HCT116 (cell line): ENCODE measurements at regions not wholly inside any gene's neighbourhood (a gene's known extent, or its start where the extent isn't known, plus 50 kb on each side); places are given as distances from the start of the nearest gene placed in this dataset.

Experiments
- ATAC-seq: fragments of 200-7000 bp; cut with Tn5 transposase; 2 replicates; pipeline ENCODE4 v1.9.1; 2020; ENCODE audit warnings: mild to moderate bottlenecking, moderate library complexity
- BruUV-seq: library from RNA; stranded (reverse); fragments of 400-500 nt; replicated peaks from 2 replicates; lab custom pipeline; 2021; lab: Mats Ljungman, UMichigan
- CTCF ChIA-PET: fragments of 300-600 bp; sonication (Branson Sonifier 250); formaldehyde crosslinking; loops from one replicate; lab custom pipeline; 2021; ENCODE audit warnings: antibody characterized with exemption; lab: Charles Lee
- POLR2A ChIA-PET: fragments of 300-600, 350-600 bp; sonication (Branson Sonifier 250); formaldehyde crosslinking; loops from one replicate; lab custom pipeline; 2021; ENCODE audit warnings: antibody characterized with exemption; lab: Charles Lee
- RAD21 ChIA-PET, 2 experiments: fragments of 300-600 bp; sonication (Branson Sonifier 250); formaldehyde crosslinking; loops; one replicate each; lab custom pipeline; 2023; ENCODE audit warnings: low total read pairs in 2 of 2; ENCODE audit not compliant: uncharacterized antibody in 2 of 2, unreplicated experiment in 2 of 2, low non-redundant PET in 1 of 2; lab: Charles Lee
- DNase-seq: peaks from one replicate; pipeline ENCODE4 v3.0.0-alpha.2; 2010; ENCODE audit warnings: low read depth, low spot score
- H2AFZ ChIP-seq: fragments of 200-600 bp; shearing (Covaris generic), sonication (generic); 2 replicates; pipeline ENCODE4 v1.6.1; 2017; ENCODE audit warnings: low read depth, mixed run types, mixed read lengths, antibody characterized with exemption, low read length; ENCODE audit not compliant: poor library complexity, severe bottlenecking
- H3K27ac ChIP-seq: 2 replicates; pipeline ENCODE4 v1.5.1; 2012; ENCODE audit warnings: low read depth, low read length
- H3K27me3 ChIP-seq: fragments of 200-600 bp; sonication (generic); 2 replicates; pipeline ENCODE4 v1.6.1; 2016; ENCODE audit warnings: mixed run types, low read length, mixed read lengths; ENCODE audit not compliant: insufficient read depth
- H3K36me3 ChIP-seq, 2 experiments: fragments of 200-500 bp in 1 of 2; fragments of 200-600 bp in 1 of 2; sonication (Bioruptor generic) in 1 of 2; sonication (generic) in 1 of 2; 2 replicates each; pipeline versions ENCODE4 v1.5.1 to v1.6.1; 2014 to 2016; ENCODE audit warnings: low read length in 2 of 2, inconsistent platforms in 1 of 2, mixed read lengths in 1 of 2, mixed run types in 1 of 2; ENCODE audit not compliant: insufficient read depth in 2 of 2, control insufficient read depth in 1 of 2
- H3K4me1 ChIP-seq, 2 experiments: fragments of 200-600 bp in 1 of 2; sonication (generic) in 1 of 2; 2 replicates each; pipeline versions ENCODE4 v1.5.1 to v1.6.1; 2012 to 2017; ENCODE audit warnings: low read length in 2 of 2, inconsistent platforms in 1 of 2, mild to moderate bottlenecking in 1 of 2, mixed read lengths in 1 of 2, mixed run types in 1 of 2, moderate library complexity in 1 of 2; ENCODE audit not compliant: insufficient read depth in 2 of 2, control insufficient read depth in 1 of 2
- H3K4me2 ChIP-seq: fragments of 200-600 bp; sonication (generic); 2 replicates; pipeline ENCODE4 v1.6.1; 2017; ENCODE audit warnings: mixed run types, low read length, mixed read lengths
- H3K4me3 ChIP-seq, 2 experiments: fragments of 200-600 bp in 1 of 2; sonication (generic) in 1 of 2; replicated peaks in 1 of 2; 2 replicates each; pipeline ENCODE4 v1.5.1; 2011 to 2016; ENCODE audit warnings: low read length in 2 of 2, control low read depth in 1 of 2, low read depth in 1 of 2, mild to moderate bottlenecking in 1 of 2, mixed read lengths in 1 of 2, mixed run types in 1 of 2
- H3K79me2 ChIP-seq: fragments of 200-600 bp; sonication (generic); 2 replicates; pipeline ENCODE4 v1.6.1; 2017; ENCODE audit warnings: mild to moderate bottlenecking, mixed run types, low read length, moderate library complexity, mixed read lengths; ENCODE audit not compliant: insufficient read depth
- H3K9ac ChIP-seq: fragments of 200-600 bp; sonication (generic); 2 replicates; pipeline ENCODE4 v1.6.1; 2016; ENCODE audit warnings: low read length, mixed read lengths
- H3K9me2 ChIP-seq: fragments of 200-600 bp; sonication (generic), shearing (Covaris generic); 2 replicates; pipeline ENCODE4 v1.6.1; 2017; ENCODE audit warnings: mixed run types, mild to moderate bottlenecking, moderate library complexity; ENCODE audit not compliant: insufficient read depth
- H3K9me3 ChIP-seq, 2 experiments: fragments of 200-500 bp in 1 of 2; fragments of 200-600 bp in 1 of 2; sonication (Bioruptor generic) in 1 of 2; sonication (generic) in 1 of 2; 2 replicates each; pipeline ENCODE4 v1.6.1; 2014 to 2017; ENCODE audit warnings: low read length in 2 of 2, mixed read lengths in 2 of 2, inconsistent platforms in 1 of 2, low read depth in 1 of 2, mild to moderate bottlenecking in 1 of 2, mixed run types in 1 of 2, moderate library complexity in 1 of 2; ENCODE audit not compliant: control insufficient read depth in 1 of 2, insufficient read depth in 1 of 2
- H4K20me1 ChIP-seq: fragments of 200-600 bp; sonication (generic), shearing (Covaris generic); 2 replicates; pipeline ENCODE4 v1.6.1; 2017; ENCODE audit warnings: mixed run types, mild to moderate bottlenecking, moderate library complexity; ENCODE audit not compliant: insufficient read depth
- ATF3 ChIP-seq: IDR thresholded peaks from 2 replicates; pipeline ENCODE4 v1.6.1; 2012
- CBX3 ChIP-seq: IDR thresholded peaks from 2 replicates; pipeline ENCODE4 v1.6.1; 2012; ENCODE audit warnings: low read depth
- CTCF ChIP-seq, 3 experiments: fragments of 200-600 bp in 1 of 3; sonication (generic) in 1 of 3; IDR thresholded peaks in 2 of 3; conservative IDR thresholded peaks in 1 of 3; 2 replicates each; pipeline ENCODE4 v1.5.1; 2012 to 2017; ENCODE audit warnings: low read depth in 2 of 3, low read length in 2 of 3, antibody characterized with exemption in 1 of 3, borderline replicate concordance in 1 of 3, control low read depth in 1 of 3, mild to moderate bottlenecking in 1 of 3, mixed read lengths in 1 of 3, mixed run types in 1 of 3, moderate library complexity in 1 of 3; ENCODE audit not compliant: insufficient read depth in 1 of 3
- FOSL1 ChIP-seq: IDR thresholded peaks from 2 replicates; pipeline ENCODE4 v1.6.1; 2012; ENCODE audit warnings: low read depth
- MAX ChIP-seq: IDR thresholded peaks from 2 replicates; pipeline ENCODE4 v1.6.1; 2012
- POLR2A ChIP-seq: IDR thresholded peaks from 2 replicates; pipeline ENCODE4 v1.7.0; 2011; ENCODE audit warnings: borderline replicate concordance; ENCODE audit not compliant: insufficient read depth, insufficient read length; ENCODE audit errors: extremely low read depth
- POLR2AphosphoS5 ChIP-seq: IDR thresholded peaks from 2 replicates; pipeline ENCODE4 v1.6.1; 2011; ENCODE audit warnings: mild to moderate bottlenecking, low read depth, low read length, moderate library complexity
- RAD21 ChIP-seq: IDR thresholded peaks from 2 replicates; pipeline ENCODE4 v1.6.1; 2012; ENCODE audit warnings: low read depth, mild to moderate bottlenecking
- SP1 ChIP-seq: IDR thresholded peaks from 2 replicates; pipeline ENCODE4 v1.6.1; 2012; ENCODE audit warnings: low read depth
- YY1 ChIP-seq: IDR thresholded peaks from 2 replicates; pipeline ENCODE4 v1.6.1; 2011; ENCODE audit warnings: low read length, low read depth, moderate library complexity, mild to moderate bottlenecking; ENCODE audit not compliant: insufficient replicate concordance; ENCODE audit errors: extremely low read depth
- ZFX ChIP-seq: fragments of 450-650 bp; IDR thresholded peaks from 2 replicates; pipeline ENCODE4 v1.6.1; 2017
- ZNF274 ChIP-seq: fragments of 200-500 bp; sonication (Bioruptor generic); IDR thresholded peaks from 2 replicates; pipeline ENCODE4 v1.6.1; 2014; ENCODE audit warnings: mild to moderate bottlenecking, low read depth, low read length, inconsistent platforms
- intact Hi-C: fragments of 100-400 bp; cut with micrococcal nuclease; formaldehyde crosslinking; loops from 2 replicates; pipeline ENCODE4 v1.10.0; 2022

GRCh38 chr5:34586117-34586885 lies 69.8 kb upstream of the RAI14 start:
- DNase-seq (no peak), ATAC-seq (no peak)
- POLR2A ChIA-PET: no interaction called here
- Histone ChIP-seq H3K4me2 (no peak overlapping the region), H3K9me3 (no peaks in the 10 kb centered on the region), H3K27ac (no peak overlapping the region), H3K9me2 (no peaks in the 10 kb centered on the region), H3K79me2 (no peaks in the 10 kb centered on the region), H3K4me3 (no peak overlapping the region), H2AFZ (no peak overlapping the region), H3K27me3 (no peaks in the 10 kb centered on the region), H4K20me1 (no peaks in the 10 kb centered on the region), H3K9ac (no peak overlapping the region), H3K4me1 (peaks cover 0 to 4% of the 10 kb centered on the region in 2 experiments; a peak in 1 of 4 replicates), H3K36me3 (no peaks in the 10 kb centered on the region)
- TF ChIP-seq SP1: no peak
- TF ChIP-seq CBX3: no peak
- TF ChIP-seq MAX: no peak
- TF ChIP-seq POLR2AphosphoS5: no peak
- no peak for TF ChIP-seq RAD21
- no peak for TF ChIP-seq YY1
- TF ChIP-seq ATF3: no peak
- TF ChIP-seq ZFX: no peak
- no peak for TF ChIP-seq POLR2A
- no peak for TF ChIP-seq FOSL1
- TF ChIP-seq ZNF274: no peak
- no peak for TF ChIP-seq CTCF (IDR thresholded peaks at IDR 0.05 in 2 of 3, conservative IDR thresholded peaks at IDR 0.05 in 1 of 3; ENCODE audit: borderline replicate concordance in 1 of 3, insufficient read depth in 1 of 3, low read depth in 2 of 3, low read length in 2 of 3)
- RAD21 ChIA-PET: no interaction called here
- CTCF ChIA-PET: no interaction called here
- no TSS peak for BruUV-seq
- intact Hi-C loops: no loop called here
